Suprapubic skin (tissue), 4 donors: ENCODE measurements at regions not wholly inside any gene's neighbourhood (a gene's known extent, or its start where the extent isn't known, plus 50 kb on each side); places are given as distances from the start of the nearest gene placed in this dataset.

Source experiments
- POLR2A ChIP-seq, 2 donors: fragments of 450-650 bp; IDR thresholded peaks; one replicate each; pipeline ENCODE4 v1.6.1; 2017; ENCODE audit warnings: antibody characterized with exemption in 2 of 2, mild to moderate bottlenecking in 2 of 2, moderate library complexity in 2 of 2
- POLR2AphosphoS5 ChIP-seq, 3 donors: sonication (generic); formaldehyde crosslinking; IDR thresholded peaks; one replicate each; pipeline ENCODE4 v1.6.1; 2017; ENCODE audit warnings: antibody characterized with exemption in 3 of 3

- TF ChIP-seq POLR2AphosphoS5 (IDR thresholded peaks at IDR 0.05) (no peak), POLR2A (IDR thresholded peaks at IDR 0.05) (no peak)
Measured at GRCh38 chr17:65356536-65356935, 204.9 kb downstream of the AXIN2 start.
